Mesenchymal stem cell (in vitro differentiated cells and primary cell): ENCODE measurements at regions not wholly inside any gene's neighbourhood (a gene's known extent, or its start where the extent isn't known, plus 50 kb on each side); places are given as distances from the start of the nearest gene placed in this dataset.

Experiments used
- DNase-seq: peaks from one replicate; pipeline ENCODE4 v3.0.0-alpha.2; 2013
- H2AFZ ChIP-seq: one replicate; pipeline ENCODE4 v1.6.1; 2013; ENCODE audit warnings: low read depth, mild to moderate bottlenecking, control low read depth, inconsistent platforms, low read length, moderate library complexity
- H2AK5ac ChIP-seq: 2 replicates; pipeline ENCODE4 v1.6.1; 2013; ENCODE audit warnings: low read length, moderate library complexity, mild to moderate bottlenecking, inconsistent platforms; ENCODE audit not compliant: severe bottlenecking
- H2BK120ac ChIP-seq: one replicate; pipeline ENCODE4 v1.6.1; 2013; ENCODE audit warnings: low read depth, mild to moderate bottlenecking, inconsistent platforms, low read length, moderate library complexity
- H2BK12ac ChIP-seq, 2 experiments: one replicate each; pipeline ENCODE4 v1.6.1; 2013; ENCODE audit warnings: inconsistent platforms in 2 of 2, low read length in 2 of 2, mild to moderate bottlenecking in 2 of 2, moderate library complexity in 2 of 2, control low read depth in 1 of 2
- H2BK15ac ChIP-seq: one replicate; pipeline ENCODE4 v1.6.1; 2013; ENCODE audit warnings: mild to moderate bottlenecking, low read depth, inconsistent platforms; ENCODE audit not compliant: poor library complexity, severe bottlenecking
- H2BK5ac ChIP-seq: 2 replicates; pipeline ENCODE4 v1.6.1; 2013; ENCODE audit warnings: low read depth, mild to moderate bottlenecking, low read length, control low read depth, inconsistent platforms; ENCODE audit not compliant: poor library complexity, severe bottlenecking
- H3K14ac ChIP-seq, 2 experiments: one replicate each; pipeline ENCODE4 v1.6.1; 2013; ENCODE audit warnings: inconsistent platforms in 2 of 2, low read length in 2 of 2, control low read depth in 1 of 2, mild to moderate bottlenecking in 1 of 2, moderate library complexity in 1 of 2
- H3K18ac ChIP-seq, 2 experiments: one replicate each; pipeline ENCODE4 v1.6.1; 2013; ENCODE audit warnings: inconsistent platforms in 2 of 2, low read length in 2 of 2, control low read depth in 1 of 2, low read depth in 1 of 2, mild to moderate bottlenecking in 1 of 2
- H3K23ac ChIP-seq, 2 experiments: one replicate each; pipeline ENCODE4 v1.6.1; 2013; ENCODE audit warnings: inconsistent platforms in 2 of 2, low read length in 2 of 2, mild to moderate bottlenecking in 2 of 2, moderate library complexity in 2 of 2, control low read depth in 1 of 2
- H3K27ac ChIP-seq: 2 replicates; pipeline ENCODE4 v1.5.1; 2013; ENCODE audit warnings: mild to moderate bottlenecking, moderate library complexity, low read length, control low read depth, inconsistent platforms; ENCODE audit not compliant: poor library complexity, severe bottlenecking
- H3K27me3 ChIP-seq, 2 experiments: 2 replicates each; pipeline versions ENCODE4 v1.6.1 to v1.7.0; 2013; ENCODE audit warnings: low read length in 2 of 2, mild to moderate bottlenecking in 2 of 2, moderate library complexity in 2 of 2, control low read depth in 1 of 2, inconsistent platforms in 1 of 2; ENCODE audit not compliant: control insufficient read depth in 1 of 2, insufficient read depth in 1 of 2
- H3K36me3 ChIP-seq, 2 experiments: 2 replicates each; pipeline versions ENCODE4 v1.6.1 to v1.7.0; 2013; ENCODE audit warnings: low read length in 2 of 2, control low read depth in 1 of 2, inconsistent platforms in 1 of 2, low read depth in 1 of 2, mild to moderate bottlenecking in 1 of 2; ENCODE audit not compliant: insufficient read depth in 2 of 2, control insufficient read depth in 1 of 2
- H3K4ac ChIP-seq, 2 experiments: one replicate each; pipeline ENCODE4 v1.6.1; 2013; ENCODE audit warnings: inconsistent platforms in 2 of 2, low read length in 2 of 2, mild to moderate bottlenecking in 2 of 2, moderate library complexity in 2 of 2, control low read depth in 1 of 2, low read depth in 1 of 2
- H3K4me1 ChIP-seq: 2 replicates; pipeline ENCODE4 v1.6.1; 2013; ENCODE audit warnings: low read depth, low read length, control low read depth; ENCODE audit not compliant: control insufficient read depth, insufficient read depth
- H3K4me2 ChIP-seq: 2 replicates; pipeline ENCODE4 v1.6.1; 2013; ENCODE audit warnings: low read length, mild to moderate bottlenecking, inconsistent platforms; ENCODE audit not compliant: poor library complexity, severe bottlenecking
- H3K4me3 ChIP-seq, 2 experiments: 2 replicates each; pipeline versions ENCODE4 v1.5.1 to v1.7.0; 2013; ENCODE audit warnings: low read length in 2 of 2, mild to moderate bottlenecking in 2 of 2, control low read depth in 1 of 2, low read depth in 1 of 2; ENCODE audit not compliant: insufficient read depth in 1 of 2
- H3K79me1 ChIP-seq: replicated peaks from 2 replicates; pipeline ENCODE4 v1.6.1; 2013; ENCODE audit warnings: mild to moderate bottlenecking, control low read depth, low read length, inconsistent platforms; ENCODE audit not compliant: poor library complexity, severe bottlenecking
- H3K9ac ChIP-seq: 2 replicates; pipeline ENCODE4 v1.7.0; 2013; ENCODE audit warnings: mild to moderate bottlenecking, low read length, moderate library complexity
- H3K9me3 ChIP-seq: 2 replicates; pipeline ENCODE4 v1.7.0; 2013; ENCODE audit warnings: mild to moderate bottlenecking, low read length; ENCODE audit not compliant: control insufficient read depth
- H4K8ac ChIP-seq: one replicate; pipeline ENCODE4 v1.6.1; 2013; ENCODE audit warnings: inconsistent platforms, mild to moderate bottlenecking, low read length, moderate library complexity
- H4K91ac ChIP-seq: one replicate; pipeline ENCODE4 v1.6.1; 2013; ENCODE audit warnings: mild to moderate bottlenecking, low read length, inconsistent platforms
- WGBS: methylation state at CpG from one replicate; pipeline ENCODE4 v1.1.7; 2013; ENCODE audit warnings: mixed read lengths; 5-methylcytosine and 5-hydroxymethylcytosine counted together

- Histone ChIP-seq H4K91ac (no peak overlapping the region), H2BK15ac (no peak overlapping the region), H3K23ac (no peak overlapping the region), H2BK5ac (no peak overlapping the region), H3K27me3 (peaks cover 0 to 6% of the 10 kb centered on the region in 2 experiments), H3K9me3 (no peaks in the 10 kb centered on the region), H3K14ac (no peak overlapping the region), H2AK5ac (no peak overlapping the region), H2AFZ (no peak overlapping the region), H3K4ac (no peak overlapping the region), H4K8ac (no peak overlapping the region), H3K4me3 (no peak overlapping the region), H3K4me1 (no peaks in the 10 kb centered on the region), H3K36me3 (no peaks in the 10 kb centered on the region), H3K9ac (no peak overlapping the region), H2BK120ac (no peak overlapping the region), H3K79me1 (no peaks in the 10 kb centered on the region), H2BK12ac (no peak overlapping the region), H3K27ac (no peak overlapping the region), H3K4me2 (no peak overlapping the region), H3K18ac (no peak overlapping the region)
- no peak for DNase-seq
- WGBS, result 100% methylated on average over 2 of the region's 3 CpGs
These were observed 316.0 kb downstream of the FGFR2 start for GRCh38 chr10:121282264-121282663.

GRCh38 chr10:121282797-121283515, 315.3 kb downstream of the FGFR2 start:
- Histone ChIP-seq H3K14ac (no peak overlapping the region), H2BK15ac (no peak overlapping the region), H2BK120ac (no peak overlapping the region), H3K27ac (no peak overlapping the region), H3K4ac (no peak overlapping the region), H3K23ac (no peak overlapping the region), H3K27me3 (peaks cover 0 to 6% of the 10 kb centered on the region in 2 experiments), H4K8ac (no peak overlapping the region), H3K9ac (no peak overlapping the region), H3K18ac (no peak overlapping the region), H2BK12ac (no peak overlapping the region), H3K4me1 (no peaks in the 10 kb centered on the region), H3K4me2 (no peak overlapping the region), H3K79me1 (no peaks in the 10 kb centered on the region), H4K91ac (no peak overlapping the region), H2AFZ (no peak overlapping the region), H3K9me3 (no peaks in the 10 kb centered on the region), H3K36me3 (no peaks in the 10 kb centered on the region), H2AK5ac (no peak overlapping the region), H3K4me3 (no peak overlapping the region), H2BK5ac (no peak overlapping the region)
- no peak for DNase-seq
- 96% methylated on average over 6 of the region's 11 CpGs for WGBS

- Histone ChIP-seq H3K4me2 (no peak overlapping the region), H3K79me1 (no peaks in the 10 kb centered on the region), H3K4ac (no peak overlapping the region), H3K27ac (no peak overlapping the region), H2AK5ac (no peak overlapping the region), H4K91ac (no peak overlapping the region), H3K18ac (no peak overlapping the region), H3K27me3 (peaks cover 0 to 6% of the 10 kb centered on the region in 2 experiments), H3K36me3 (no peaks in the 10 kb centered on the region), H2AFZ (no peak overlapping the region), H3K23ac (no peak overlapping the region), H2BK5ac (no peak overlapping the region), H4K8ac (no peak overlapping the region), H2BK12ac (no peak overlapping the region), H3K9me3 (no peaks in the 10 kb centered on the region), H2BK120ac (no peak overlapping the region), H3K4me3 (no peak overlapping the region), H3K14ac (no peak overlapping the region), H3K4me1 (no peaks in the 10 kb centered on the region), H3K9ac (no peak overlapping the region), H2BK15ac (no peak overlapping the region)
- WGBS, result 43% methylated on average over 3 of the region's 4 CpGs
- DNase-seq, result no peak
These were observed 313.3 kb downstream of the FGFR2 start for GRCh38 chr10:121284936-121285335.

GRCh38 chr10:121285406-121286196, 312.6 kb downstream of the FGFR2 start:
- H2BK5ac ChIP-seq, result no peak overlapping the region
- H3K18ac ChIP-seq, result no peak overlapping the region
- no peaks in the 10 kb centered on the region for H3K9me3 ChIP-seq
- no peak overlapping the region for H3K14ac ChIP-seq
- H2AK5ac ChIP-seq, result no peak overlapping the region
- no peak overlapping the region for H4K91ac ChIP-seq
- no peak overlapping the region for H2BK15ac ChIP-seq
- no peak overlapping the region for H2AFZ ChIP-seq
- no peak overlapping the region for H3K4me2 ChIP-seq
- H2BK120ac ChIP-seq, result no peak overlapping the region
- no peak overlapping the region for H3K4ac ChIP-seq
- no peak overlapping the region for H3K9ac ChIP-seq
- no peak overlapping the region for H2BK12ac ChIP-seq
- H3K4me3 ChIP-seq, result no peak overlapping the region
- no peak for DNase-seq
- H4K8ac ChIP-seq, result no peak overlapping the region
- H3K27me3 ChIP-seq, result peaks cover 0 to 6% of the 10 kb centered on the region in 2 experiments
- H3K36me3 ChIP-seq, result no peaks in the 10 kb centered on the region
- 91% methylated on average over 2 of the region's 5 CpGs for WGBS
- no peaks in the 10 kb centered on the region for H3K79me1 ChIP-seq
- no peak overlapping the region for H3K27ac ChIP-seq
- no peaks in the 10 kb centered on the region for H3K4me1 ChIP-seq
- no peak overlapping the region for H3K23ac ChIP-seq
